ENCODE measurements at regions not wholly inside any gene's neighbourhood (a gene's known extent, or its start where the extent isn't known, plus 50 kb on each side); places are given as distances from the start of the nearest gene placed in this dataset.

DNA sequence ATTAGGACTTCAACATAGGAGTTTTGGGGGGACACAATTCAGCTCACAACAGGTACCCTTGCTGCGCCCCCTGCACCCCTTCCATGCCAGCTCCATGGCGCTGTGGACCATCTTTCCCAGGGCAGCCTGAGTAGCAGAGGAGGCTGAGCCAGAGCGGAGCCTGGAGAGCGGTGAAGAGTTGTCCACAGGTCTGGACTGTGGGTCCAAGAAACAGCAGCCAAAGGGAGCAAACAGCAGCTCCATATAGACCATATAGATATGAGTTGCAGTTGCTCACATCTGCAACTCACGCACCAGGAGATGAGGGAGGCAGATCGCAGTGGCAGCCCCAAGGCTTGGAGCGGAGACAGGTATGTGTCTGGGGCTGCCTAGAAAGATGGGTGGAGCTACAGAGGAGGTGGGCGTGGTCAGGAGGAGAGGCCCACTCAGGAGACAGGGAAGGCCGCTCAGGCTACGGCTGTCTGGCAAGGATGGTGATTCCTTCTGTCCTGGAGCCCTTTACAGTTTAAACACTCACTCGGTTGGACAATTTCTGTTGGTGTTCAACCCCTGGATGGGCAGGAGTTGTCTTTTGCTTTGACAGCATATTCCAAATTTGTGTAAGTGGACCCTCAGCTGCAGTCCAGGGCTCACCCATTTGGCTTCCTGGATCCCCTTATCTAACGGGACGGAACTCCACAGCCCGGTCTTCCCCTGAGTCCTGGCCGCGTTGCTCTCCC, 155.1 kb downstream of the LPIN1 start:
- TF ChIP-seq CTCF (optimal IDR thresholded peaks at IDR 0.05 in 1 of 3, IDR thresholded peaks at IDR 0.05 in 1 of 3, conservative IDR thresholded peaks at IDR 0.05 in 1 of 3; ENCODE audit: extremely low read depth in 1 of 3, insufficient read depth in 2 of 3, low read length in 3 of 3): no peak
- no peak for TF ChIP-seq EZH2 (IDR thresholded peaks at IDR 0.05; ENCODE audit: low read length)
